IMR-90 (cell line): ENCODE measurements at regions not wholly inside any gene's neighbourhood (a gene's known extent, or its start where the extent isn't known, plus 50 kb on each side); places are given as distances from the start of the nearest gene placed in this dataset.

ENCODE experiments used
- ATAC-seq: fragments of 200-7000 bp; cut with Tn5 transposase; 2 replicates; pipeline ENCODE4 v1.9.1; 2020; ENCODE audit warnings: low read depth, mild to moderate bottlenecking, moderate library complexity
- BruUV-seq: library from RNA; stranded (reverse); fragments of 400-500 nt; replicated peaks from 2 replicates; lab custom pipeline; 2021; lab: Mats Ljungman, UMichigan
- CTCF ChIA-PET: fragments of 300-600 bp; formaldehyde crosslinking; extraction: SDS; loops from one replicate; lab custom pipeline; 2021; ENCODE audit warnings: antibody characterized with exemption; lab: Yijun Ruan, JAX
- POLR2A ChIA-PET: fragments of 300-600 bp; sonication (Branson Sonifier 250); formaldehyde crosslinking; loops from one replicate; lab custom pipeline; 2022; ENCODE audit warnings: antibody characterized with exemption; ENCODE audit not compliant: unreplicated experiment; lab: Charles Lee
- DNase-seq: peaks from one replicate; pipeline ENCODE4 v3.0.0; 2013
- H2AFZ ChIP-seq: replicated peaks from 2 replicates; pipeline ENCODE3; 2013; ENCODE audit warnings: low read length, mild to moderate bottlenecking; ENCODE audit not compliant: poor library complexity
- H2AK5ac ChIP-seq: 2 replicates; pipeline ENCODE4 v1.6.1; 2013; ENCODE audit warnings: low read depth, low read length, inconsistent platforms
- H2AK9ac ChIP-seq: replicated peaks from 2 replicates; pipeline ENCODE3; 2013; ENCODE audit warnings: mild to moderate bottlenecking, low read depth, low read length, moderate library complexity; ENCODE audit not compliant: poor library complexity
- H2BK120ac ChIP-seq: 2 replicates; pipeline ENCODE4 v1.6.1; 2013; ENCODE audit warnings: low read depth, low read length, inconsistent platforms
- H2BK15ac ChIP-seq: 3 replicates; pipeline ENCODE4 v1.6.1; 2013; ENCODE audit warnings: low read depth, low read length, inconsistent platforms
- H2BK20ac ChIP-seq: 2 replicates; pipeline ENCODE4 v1.6.1; 2013; ENCODE audit warnings: low read depth, mild to moderate bottlenecking, inconsistent platforms, low read length, moderate library complexity
- H2BK5ac ChIP-seq: 2 replicates; pipeline ENCODE4 v1.6.1; 2013; ENCODE audit warnings: mild to moderate bottlenecking, low read depth, low read length, inconsistent platforms; ENCODE audit not compliant: poor library complexity, severe bottlenecking
- H3K14ac ChIP-seq: replicated peaks from 2 replicates; pipeline ENCODE4 v1.6.1; 2013; ENCODE audit warnings: low read depth, low read length, inconsistent platforms
- H3K18ac ChIP-seq: 2 replicates; pipeline ENCODE4 v1.6.1; 2013; ENCODE audit warnings: low read depth, low read length, control low read depth
- H3K23ac ChIP-seq: 2 replicates; pipeline ENCODE4 v1.6.1; 2013; ENCODE audit warnings: low read depth, low read length, inconsistent platforms
- H3K27ac ChIP-seq: 2 replicates; pipeline ENCODE4 v1.5.1; 2013; ENCODE audit warnings: mild to moderate bottlenecking, control low read depth, low read length; ENCODE audit not compliant: insufficient read depth
- H3K27me3 ChIP-seq: 2 replicates; pipeline ENCODE4 v1.6.1; 2013; ENCODE audit warnings: low read length; ENCODE audit not compliant: control insufficient read depth, insufficient read depth
- H3K36me3 ChIP-seq: 2 replicates; pipeline ENCODE4 v1.6.1; 2013; ENCODE audit warnings: low read length, mixed read lengths; ENCODE audit not compliant: control insufficient read depth, insufficient read depth
- H3K4ac ChIP-seq: 2 replicates; pipeline ENCODE4 v1.6.1; 2013; ENCODE audit warnings: low read depth, low read length, inconsistent platforms
- H3K4me1 ChIP-seq: 2 replicates; pipeline ENCODE4 v1.6.1; 2013; ENCODE audit warnings: low read length, mixed read lengths; ENCODE audit not compliant: control insufficient read depth, insufficient read depth
- H3K4me2 ChIP-seq: 2 replicates; pipeline ENCODE4 v1.6.1; 2013; ENCODE audit warnings: low read depth, mild to moderate bottlenecking, control low read depth, low read length, moderate library complexity
- H3K4me3 ChIP-seq: 2 replicates; pipeline ENCODE4 v1.5.1; 2013; ENCODE audit warnings: low read depth, mild to moderate bottlenecking, control low read depth, low read length, moderate library complexity; ENCODE audit not compliant: insufficient read depth
- H3K56ac ChIP-seq: 2 replicates; pipeline ENCODE4 v1.6.1; 2013; ENCODE audit warnings: low read length, inconsistent platforms; ENCODE audit not compliant: insufficient read depth; ENCODE audit errors: extremely low read depth
- H3K79me1 ChIP-seq, 2 experiments: 2 replicates each; pipeline ENCODE4 v1.6.1; 2013; ENCODE audit warnings: low read length in 2 of 2, inconsistent platforms in 1 of 2, low read depth in 1 of 2
- H3K9ac ChIP-seq: 2 replicates; pipeline ENCODE4 v1.6.1; 2013; ENCODE audit warnings: low read depth, low read length, control low read depth
- H3K9me1 ChIP-seq: 2 replicates; pipeline ENCODE4 v1.6.1; 2013; ENCODE audit warnings: low read length, inconsistent platforms; ENCODE audit not compliant: insufficient read depth
- H3K9me3 ChIP-seq: 2 replicates; pipeline ENCODE4 v1.6.1; 2013; ENCODE audit warnings: low read length; ENCODE audit not compliant: control insufficient read depth, insufficient read depth
- H4K20me1 ChIP-seq: 2 replicates; pipeline ENCODE4 v1.6.1; 2013; ENCODE audit warnings: low read length, inconsistent platforms; ENCODE audit not compliant: insufficient read depth
- H4K5ac ChIP-seq: 2 replicates; pipeline ENCODE4 v1.6.1; 2013; ENCODE audit warnings: mild to moderate bottlenecking, low read depth, low read length, control low read depth
- H4K8ac ChIP-seq, 2 experiments: 2 replicates each; pipeline ENCODE4 v1.6.1; 2013; ENCODE audit warnings: low read depth in 2 of 2, low read length in 2 of 2, control low read depth in 1 of 2, inconsistent platforms in 1 of 2
- H4K91ac ChIP-seq: 2 replicates; pipeline ENCODE4 v1.6.1; 2013; ENCODE audit warnings: low read depth, low read length, inconsistent platforms; ENCODE audit not compliant: insufficient read depth
- BHLHE40 ChIP-seq: fragments of 150-350 bp; IDR thresholded peaks from 2 replicates; pipeline ENCODE4 v1.6.1; 2016; ENCODE audit warnings: mild to moderate bottlenecking, low read depth, low read length
- CEBPB ChIP-seq: IDR thresholded peaks from 2 replicates; pipeline ENCODE4 v1.6.1; 2012; ENCODE audit warnings: low read depth, low read length, improper control_type of control experiment
- ELK1 ChIP-seq: fragments of 150-350 bp; IDR thresholded peaks from 2 replicates; pipeline ENCODE4 v1.6.1; 2016; ENCODE audit warnings: low read depth, mild to moderate bottlenecking, low read length, moderate library complexity, borderline replicate concordance
- FOS ChIP-seq: fragments of 150-350 bp; IDR thresholded peaks from 2 replicates; pipeline ENCODE4 v1.6.1; 2016; ENCODE audit warnings: low read depth, low read length
- MAFK ChIP-seq: IDR thresholded peaks from 2 replicates; pipeline ENCODE4 v1.6.1; 2012; ENCODE audit warnings: low read depth, low read length, improper control_type of control experiment
- MAZ ChIP-seq: IDR thresholded peaks from 2 replicates; pipeline ENCODE4 v1.6.1; 2012; ENCODE audit warnings: low read depth, mild to moderate bottlenecking, low read length, improper control_type of control experiment, moderate library complexity, borderline replicate concordance
- MXI1 ChIP-seq: IDR thresholded peaks from 2 replicates; pipeline ENCODE4 v1.6.1; 2012; ENCODE audit warnings: low read depth, mild to moderate bottlenecking, low read length, moderate library complexity, borderline replicate concordance
- NFE2L2 ChIP-seq: fragments of 150-350 bp; IDR thresholded peaks from 2 replicates; pipeline ENCODE4 v1.6.1; 2016; ENCODE audit warnings: low read depth, mild to moderate bottlenecking, low read length
- POLR2A ChIP-seq: IDR thresholded peaks from 2 replicates; pipeline ENCODE4 v1.6.1; 2012; ENCODE audit warnings: mild to moderate bottlenecking, low read depth, low read length
- RFX5 ChIP-seq: IDR thresholded peaks from 2 replicates; pipeline ENCODE4 v1.8.0; 2012; ENCODE audit warnings: low read depth, mild to moderate bottlenecking, low read length, moderate library complexity
- dilution Hi-C: fragments of 300-500 bp; cut with HindIII; formaldehyde crosslinking; loops from one replicate; pipeline ENCODE4 v1.14.3; 2018; ENCODE audit warnings: low sequenced_read_pairs; ENCODE audit not compliant: unreplicated experiment
- in situ Hi-C: fragments of 300-500 bp; cut with MboI; formaldehyde crosslinking; loops from 3 replicates; pipeline ENCODE4 v1.14.3; 2019; ENCODE audit warnings: low sequenced_read_pairs, inconsistent platforms, mixed read lengths
- intact Hi-C: fragments of 100-400 bp; cut with micrococcal nuclease; formaldehyde crosslinking; loops from 2 replicates; pipeline ENCODE4 v1.10.0; 2022
- TF ChIP-seq, protein P1 (sequence below): conservative IDR thresholded peaks from 2 replicates; pipeline ENCODE4 v1.5.1; 2012; ENCODE audit warnings: mild to moderate bottlenecking, low read depth, low read length, improper control_type of control experiment

GRCh38 chr10:83801983-83802382 is 337.3 kb upstream of the GHITM start:
- no peaks in the 10 kb centered on the region for H3K9me1 ChIP-seq
- no peak overlapping the region for H4K91ac ChIP-seq
- H3K4me3 ChIP-seq, result no peak overlapping the region
- H3K79me1 ChIP-seq, result no peaks in the 10 kb centered on the region
- POLR2A ChIA-PET, result no interaction called here
- no peaks in the 10 kb centered on the region for H4K20me1 ChIP-seq
- TF ChIP-seq RFX5 (no peak), NFE2L2 (no peak), MXI1 (no peak), POLR2A (no peak), BHLHE40 (no peak), FOS (no peak), CEBPB (no peak), MAFK (no peak), MAZ (no peak), ELK1 (no peak)
- TF ChIP-seq, protein P1, sequence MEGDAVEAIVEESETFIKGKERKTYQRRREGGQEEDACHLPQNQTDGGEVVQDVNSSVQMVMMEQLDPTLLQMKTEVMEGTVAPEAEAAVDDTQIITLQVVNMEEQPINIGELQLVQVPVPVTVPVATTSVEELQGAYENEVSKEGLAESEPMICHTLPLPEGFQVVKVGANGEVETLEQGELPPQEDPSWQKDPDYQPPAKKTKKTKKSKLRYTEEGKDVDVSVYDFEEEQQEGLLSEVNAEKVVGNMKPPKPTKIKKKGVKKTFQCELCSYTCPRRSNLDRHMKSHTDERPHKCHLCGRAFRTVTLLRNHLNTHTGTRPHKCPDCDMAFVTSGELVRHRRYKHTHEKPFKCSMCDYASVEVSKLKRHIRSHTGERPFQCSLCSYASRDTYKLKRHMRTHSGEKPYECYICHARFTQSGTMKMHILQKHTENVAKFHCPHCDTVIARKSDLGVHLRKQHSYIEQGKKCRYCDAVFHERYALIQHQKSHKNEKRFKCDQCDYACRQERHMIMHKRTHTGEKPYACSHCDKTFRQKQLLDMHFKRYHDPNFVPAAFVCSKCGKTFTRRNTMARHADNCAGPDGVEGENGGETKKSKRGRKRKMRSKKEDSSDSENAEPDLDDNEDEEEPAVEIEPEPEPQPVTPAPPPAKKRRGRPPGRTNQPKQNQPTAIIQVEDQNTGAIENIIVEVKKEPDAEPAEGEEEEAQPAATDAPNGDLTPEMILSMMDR, result no peak
- no peak overlapping the region for H2BK120ac ChIP-seq
- no peak overlapping the region for H2BK20ac ChIP-seq
- CTCF ChIA-PET, result no interaction called here
- H2AK5ac ChIP-seq, result no peak overlapping the region
- dilution Hi-C loops (no loop called here), intact Hi-C loops (no loop called here), in situ Hi-C loops (no loop called here)
- no peak overlapping the region for H2AFZ ChIP-seq
- BruUV-seq, result no TSS peak
- H3K18ac ChIP-seq, result no peak overlapping the region
- no peak for DNase-seq
- no peak overlapping the region for H3K56ac ChIP-seq
- no peak for ATAC-seq
- H2AK9ac ChIP-seq, result no peak overlapping the region
- H3K36me3 ChIP-seq, result no peaks in the 10 kb centered on the region
- H3K9ac ChIP-seq, result no peak overlapping the region
- no peak overlapping the region for H4K5ac ChIP-seq
- no peak overlapping the region for H4K8ac ChIP-seq
- no peak overlapping the region for H2BK5ac ChIP-seq
- H3K23ac ChIP-seq, result no peak overlapping the region
- H3K9me3 ChIP-seq, result peaks cover 9% of the 10 kb centered on the region
- no peak overlapping the region for H3K27ac ChIP-seq
- no peak overlapping the region for H3K4ac ChIP-seq
- H3K14ac ChIP-seq, result no peak overlapping the region
- H3K4me2 ChIP-seq, result no peak overlapping the region
- no peaks in the 10 kb centered on the region for H3K27me3 ChIP-seq
- no peaks in the 10 kb centered on the region for H3K4me1 ChIP-seq
- H2BK15ac ChIP-seq, result no peak overlapping the region
